ENCODE measurements at regions not wholly inside any gene's neighbourhood (a gene's known extent, or its start where the extent isn't known, plus 50 kb on each side); places are given as distances from the start of the nearest gene placed in this dataset.
A peak's percentile ranks its signal among the peaks of the same experiment; 100 is the strongest.
"Not testable (repeated sequence)": the region's sequence is repeated elsewhere in the genome, so short reads cannot be mapped to it uniquely, and the experiment has no call there.

DNA sequence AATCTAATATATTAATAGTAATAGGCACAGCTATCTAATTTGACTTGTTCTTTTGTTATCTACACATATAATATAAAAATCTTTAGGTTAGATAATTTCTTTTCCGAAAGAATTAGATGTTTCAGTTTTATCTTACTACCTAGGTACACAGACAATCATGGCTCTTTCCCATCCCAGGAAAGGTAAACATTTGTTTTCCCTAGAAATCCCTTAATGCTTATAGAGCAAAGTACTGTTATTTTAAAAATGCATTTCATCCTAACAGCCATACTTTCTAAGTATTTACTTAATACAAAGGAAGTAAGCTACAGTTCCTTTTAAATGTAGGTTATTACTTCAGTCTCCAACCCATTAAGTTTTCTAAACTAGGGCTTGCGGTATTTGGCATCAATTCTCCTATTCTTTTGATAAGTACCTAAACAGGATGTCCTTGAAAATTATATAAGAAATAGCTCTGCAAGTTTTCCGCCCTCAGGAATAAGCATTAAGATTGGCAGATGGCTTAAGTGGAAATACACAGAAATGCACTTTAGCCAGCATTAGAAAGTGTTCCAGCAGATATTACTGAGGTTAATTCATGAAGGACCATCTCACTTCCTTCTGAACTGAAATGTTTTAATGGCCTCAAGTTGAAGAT is 616.2 kb upstream of the SPRY2 start:
- Histone ChIP-seq H3K9me3 (ENCODE audit: control insufficient read depth in 5 of 5, low read length in 5 of 5) (no peaks in the 10 kb centered on the region), H3K9ac (ENCODE audit: low read length in 5 of 5) (no peak overlapping the region), H3K36me3 (ENCODE audit: control insufficient read depth in 5 of 5, insufficient read depth in 5 of 5, low read length in 5 of 5) (no peaks in the 10 kb centered on the region), H3K27me3 (ENCODE audit: control insufficient read depth in 5 of 5, insufficient read depth in 4 of 5, low read length in 5 of 5) (no peaks in the 10 kb centered on the region), H3K4me1 (ENCODE audit: control insufficient read depth in 5 of 5, insufficient read depth in 5 of 5, low read length in 5 of 5) (peaks cover 0 to 12% (median 5%) of the 10 kb centered on the region in 5 donors), H3K27ac (ENCODE audit: low read depth, low read length) (no peak overlapping the region), H3K4me3 (ENCODE audit: low read depth in 1 of 5, low read length in 5 of 5) (no peak overlapping the region)

GRCh38 chr13:80955501-80955900 is 614.6 kb upstream of the SPRY2 start:
- no peaks in the 10 kb centered on the region for H3K27me3 ChIP-seq (ENCODE audit: control insufficient read depth in 5 of 5, insufficient read depth in 4 of 5, low read length in 5 of 5)
- no peak overlapping the region for H3K4me3 ChIP-seq (ENCODE audit: low read depth in 1 of 5, low read length in 5 of 5)
- no peak overlapping the region for H3K27ac ChIP-seq (ENCODE audit: low read depth, low read length)
- H3K36me3 ChIP-seq (ENCODE audit: control insufficient read depth in 5 of 5, insufficient read depth in 5 of 5, low read length in 5 of 5): no peaks in the 10 kb centered on the region
- peaks cover 0 to 12% (median 5%) of the 10 kb centered on the region in 5 donors for H3K4me1 ChIP-seq (ENCODE audit: control insufficient read depth in 5 of 5, insufficient read depth in 5 of 5, low read length in 5 of 5)
- H3K9ac ChIP-seq (ENCODE audit: low read length in 5 of 5): no peak overlapping the region
- H3K9me3 ChIP-seq (ENCODE audit: control insufficient read depth in 5 of 5, low read length in 5 of 5): no peaks in the 10 kb centered on the region

DNA sequence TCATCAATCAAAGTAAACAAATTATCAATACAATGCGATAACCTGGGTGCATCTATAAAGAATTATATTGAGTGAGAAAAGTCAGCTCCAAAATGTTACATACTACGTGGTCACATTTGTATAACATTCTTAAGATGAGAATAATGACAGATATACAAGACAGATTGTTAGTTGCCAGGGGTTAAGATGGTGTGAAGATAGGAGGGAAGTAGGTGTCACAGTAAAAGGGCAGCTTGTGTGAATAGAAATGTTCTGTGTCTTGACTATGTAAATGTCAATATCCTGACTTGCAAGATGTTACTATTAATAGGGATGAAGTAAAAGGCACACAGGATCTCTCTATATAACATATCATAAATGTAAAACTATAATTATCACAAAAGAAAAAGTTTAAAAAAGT is 611.2 kb upstream of the SPRY2 start:
- Histone ChIP-seq H3K27ac (ENCODE audit: low read depth, low read length) (no peak overlapping the region), H3K4me1 (ENCODE audit: control insufficient read depth in 5 of 5, insufficient read depth in 5 of 5, low read length in 5 of 5) (peaks cover 0 to 5% (median 2%) of the 10 kb centered on the region in 5 donors), H3K9ac (ENCODE audit: low read length in 5 of 5) (no peak overlapping the region), H3K9me3 (ENCODE audit: control insufficient read depth in 5 of 5, low read length in 5 of 5) (no peaks in the 10 kb centered on the region), H3K4me3 (ENCODE audit: low read depth in 1 of 5, low read length in 5 of 5) (no peak overlapping the region), H3K36me3 (ENCODE audit: control insufficient read depth in 5 of 5, insufficient read depth in 5 of 5, low read length in 5 of 5) (no peaks in the 10 kb centered on the region), H3K27me3 (ENCODE audit: control insufficient read depth in 5 of 5, insufficient read depth in 4 of 5, low read length in 5 of 5) (no peaks in the 10 kb centered on the region)

DNA sequence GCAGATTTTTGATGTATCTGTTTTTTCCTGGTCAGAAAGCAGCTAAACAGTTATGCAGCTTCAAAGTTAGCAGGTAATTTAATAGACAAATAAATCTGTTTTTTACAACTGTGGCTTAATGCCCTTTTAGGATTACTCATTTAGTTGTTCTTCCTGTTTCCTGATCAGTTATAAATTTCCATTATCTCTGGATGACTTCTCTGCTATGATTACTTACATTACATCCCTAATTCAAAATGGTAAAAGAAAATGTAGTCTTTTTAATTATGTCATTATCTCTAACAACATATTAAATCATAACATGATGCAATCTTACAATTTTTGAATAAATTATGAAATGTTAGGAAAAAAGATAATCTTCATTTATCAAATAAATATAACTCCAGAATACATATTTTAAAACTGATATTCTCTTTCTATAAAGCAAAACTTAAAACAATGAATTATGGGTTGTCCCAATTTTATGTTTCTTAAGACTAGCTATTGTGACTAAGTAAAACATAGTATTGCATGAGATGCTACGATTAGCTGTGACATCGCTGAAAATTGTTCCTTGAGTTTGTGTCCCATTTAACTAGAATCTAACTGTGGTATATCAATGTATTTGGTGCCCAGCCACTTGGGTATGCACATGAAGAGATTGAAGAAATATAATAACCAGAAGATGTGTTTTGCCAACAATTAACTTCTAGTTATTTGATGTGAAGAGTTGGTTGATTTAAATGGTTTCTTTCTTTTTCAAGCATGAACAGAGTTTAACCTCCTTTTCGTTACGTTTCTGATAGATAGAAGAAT is 605.3 kb upstream of the SPRY2 start:
- Histone ChIP-seq H3K9me3 (ENCODE audit: control insufficient read depth in 5 of 5, low read length in 5 of 5) (no peaks in the 10 kb centered on the region), H3K4me3 (ENCODE audit: low read depth in 1 of 5, low read length in 5 of 5) (no peak overlapping the region), H3K4me1 (ENCODE audit: control insufficient read depth in 5 of 5, insufficient read depth in 5 of 5, low read length in 5 of 5) (no peaks in the 10 kb centered on the region), H3K27ac (ENCODE audit: low read depth, low read length) (no peak overlapping the region), H3K27me3 (ENCODE audit: control insufficient read depth in 5 of 5, insufficient read depth in 4 of 5, low read length in 5 of 5) (no peaks in the 10 kb centered on the region), H3K36me3 (ENCODE audit: control insufficient read depth in 5 of 5, insufficient read depth in 5 of 5, low read length in 5 of 5) (no peaks in the 10 kb centered on the region), H3K9ac (ENCODE audit: low read length in 5 of 5) (no peak overlapping the region)

DNA sequence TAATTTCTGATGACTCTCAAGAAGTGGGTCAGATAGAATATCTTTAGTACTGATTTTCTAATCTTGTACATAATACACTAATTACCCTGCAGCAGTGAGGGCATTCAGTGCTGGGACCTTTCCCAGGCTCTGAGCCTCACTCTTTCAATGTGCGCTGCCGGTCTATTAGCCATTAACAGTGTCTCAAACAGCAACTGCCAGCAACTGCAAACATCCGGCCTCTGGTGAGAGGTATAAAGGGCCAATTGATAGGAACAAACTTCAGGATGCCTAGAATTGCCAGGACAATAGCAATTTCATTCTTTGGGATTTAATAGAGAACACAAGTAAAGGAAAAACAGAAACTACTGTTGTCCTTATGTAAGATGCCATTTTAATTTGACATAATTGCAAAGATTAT is 604.4 kb upstream of the SPRY2 start:
- H3K9me3 ChIP-seq (ENCODE audit: control insufficient read depth in 5 of 5, low read length in 5 of 5): no peaks in the 10 kb centered on the region
- no peak overlapping the region for H3K9ac ChIP-seq (ENCODE audit: low read length in 5 of 5)
- H3K4me1 ChIP-seq (ENCODE audit: control insufficient read depth in 5 of 5, insufficient read depth in 5 of 5, low read length in 5 of 5): no peaks in the 10 kb centered on the region
- H3K4me3 ChIP-seq (ENCODE audit: low read depth in 1 of 5, low read length in 5 of 5): no peak overlapping the region
- no peaks in the 10 kb centered on the region for H3K36me3 ChIP-seq (ENCODE audit: control insufficient read depth in 5 of 5, insufficient read depth in 5 of 5, low read length in 5 of 5)
- H3K27me3 ChIP-seq (ENCODE audit: control insufficient read depth in 5 of 5, insufficient read depth in 4 of 5, low read length in 5 of 5): no peaks in the 10 kb centered on the region
- no peak overlapping the region for H3K27ac ChIP-seq (ENCODE audit: low read depth, low read length)

DNA sequence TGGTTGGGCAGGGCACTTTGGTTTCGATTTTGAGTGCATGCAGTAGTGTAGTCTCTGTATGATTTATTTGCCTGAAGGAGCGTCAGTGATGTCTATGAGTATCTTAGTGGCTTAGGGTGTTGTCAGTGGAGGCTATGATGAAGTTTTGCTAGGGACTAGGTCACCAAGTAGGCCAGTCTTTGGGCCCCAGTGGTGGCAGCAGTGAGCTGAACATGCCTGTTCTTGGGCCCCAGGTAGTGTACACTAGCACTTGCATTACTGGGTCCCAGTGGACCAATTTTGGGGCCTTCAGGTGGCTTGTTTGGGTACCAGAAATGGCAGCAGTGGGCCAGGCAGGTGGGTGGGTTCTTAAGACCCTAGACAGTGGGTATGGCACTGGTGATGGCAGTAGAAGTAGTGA is 598.7 kb upstream of the SPRY2 start:
- H3K27ac ChIP-seq (ENCODE audit: low read depth, low read length): no peak overlapping the region
- no peaks in the 10 kb centered on the region for H3K9me3 ChIP-seq (ENCODE audit: control insufficient read depth in 5 of 5, low read length in 5 of 5)
- no peaks in the 10 kb centered on the region for H3K36me3 ChIP-seq (ENCODE audit: control insufficient read depth in 5 of 5, insufficient read depth in 5 of 5, low read length in 5 of 5)
- no peaks in the 10 kb centered on the region for H3K27me3 ChIP-seq (ENCODE audit: control insufficient read depth in 5 of 5, insufficient read depth in 4 of 5, low read length in 5 of 5)
- H3K4me3 ChIP-seq (ENCODE audit: low read depth in 1 of 5, low read length in 5 of 5): no peak overlapping the region
- no peak overlapping the region for H3K9ac ChIP-seq (ENCODE audit: low read length in 5 of 5)
- no peaks in the 10 kb centered on the region for H3K4me1 ChIP-seq (ENCODE audit: control insufficient read depth in 5 of 5, insufficient read depth in 5 of 5, low read length in 5 of 5)

- peak overlapping the region in 1 of 5 donors; percentile 32 for H3K9ac ChIP-seq (ENCODE audit: low read length in 5 of 5)
- H3K9me3 ChIP-seq (ENCODE audit: control insufficient read depth in 5 of 5, low read length in 5 of 5): no peaks in the 10 kb centered on the region
- H3K4me3 ChIP-seq (ENCODE audit: low read depth in 1 of 5, low read length in 5 of 5): no peak overlapping the region
- H3K27me3 ChIP-seq (ENCODE audit: control insufficient read depth in 5 of 5, insufficient read depth in 4 of 5, low read length in 5 of 5): no peaks in the 10 kb centered on the region
- no peaks in the 10 kb centered on the region for H3K36me3 ChIP-seq (ENCODE audit: control insufficient read depth in 5 of 5, insufficient read depth in 5 of 5, low read length in 5 of 5)
- H3K4me1 ChIP-seq (ENCODE audit: control insufficient read depth in 5 of 5, insufficient read depth in 5 of 5, low read length in 5 of 5): peaks cover 0 to 8% (median 3%) of the 10 kb centered on the region in 5 donors
- peak overlapping the region; percentile 51 for H3K27ac ChIP-seq (ENCODE audit: low read depth, low read length)
Observed at GRCh38 chr13:80931766-80932165, 590.8 kb upstream of the SPRY2 start.

DNA sequence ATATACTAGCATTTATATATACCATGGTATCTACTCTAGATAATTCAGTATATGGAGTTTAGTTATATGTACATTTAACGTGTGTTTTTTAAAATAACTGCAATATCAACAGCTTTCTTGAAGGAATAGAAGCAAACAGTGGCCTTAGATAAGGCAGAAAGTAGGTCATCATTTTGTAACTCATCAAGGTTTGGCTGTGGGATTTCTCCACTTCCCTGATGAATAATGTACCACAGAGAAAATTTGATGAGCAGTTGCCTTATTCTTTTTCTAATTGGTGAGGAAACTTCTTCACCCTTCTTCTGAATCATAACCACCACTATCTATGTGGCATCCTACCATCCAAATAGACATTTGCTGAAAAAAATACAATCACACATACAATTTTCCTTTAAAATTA is 590.2 kb upstream of the SPRY2 start:
- peaks cover 0 to 8% (median 3%) of the 10 kb centered on the region in 5 donors for H3K4me1 ChIP-seq (ENCODE audit: control insufficient read depth in 5 of 5, insufficient read depth in 5 of 5, low read length in 5 of 5)
- no peak overlapping the region for H3K9ac ChIP-seq (ENCODE audit: low read length in 5 of 5)
- no peak overlapping the region for H3K4me3 ChIP-seq (ENCODE audit: low read depth in 1 of 5, low read length in 5 of 5)
- H3K27ac ChIP-seq (ENCODE audit: low read depth, low read length): no peak overlapping the region
- H3K9me3 ChIP-seq (ENCODE audit: control insufficient read depth in 5 of 5, low read length in 5 of 5): no peaks in the 10 kb centered on the region
- H3K27me3 ChIP-seq (ENCODE audit: control insufficient read depth in 5 of 5, insufficient read depth in 4 of 5, low read length in 5 of 5): no peaks in the 10 kb centered on the region
- H3K36me3 ChIP-seq (ENCODE audit: control insufficient read depth in 5 of 5, insufficient read depth in 5 of 5, low read length in 5 of 5): no peaks in the 10 kb centered on the region

- no peaks in the 10 kb centered on the region for H3K9me3 ChIP-seq (ENCODE audit: control insufficient read depth in 5 of 5, low read length in 5 of 5)
- no peaks in the 10 kb centered on the region for H3K27me3 ChIP-seq (ENCODE audit: control insufficient read depth in 5 of 5, insufficient read depth in 4 of 5, low read length in 5 of 5)
- H3K9ac ChIP-seq (ENCODE audit: low read length in 5 of 5): no peak overlapping the region
- H3K27ac ChIP-seq (ENCODE audit: low read depth, low read length): no peak overlapping the region
- H3K4me1 ChIP-seq (ENCODE audit: control insufficient read depth in 5 of 5, insufficient read depth in 5 of 5, low read length in 5 of 5): peaks cover 0 to 8% (median 3%) of the 10 kb centered on the region in 5 donors
- H3K4me3 ChIP-seq (ENCODE audit: low read depth in 1 of 5, low read length in 5 of 5): no peak overlapping the region
- no peaks in the 10 kb centered on the region for H3K36me3 ChIP-seq (ENCODE audit: control insufficient read depth in 5 of 5, insufficient read depth in 5 of 5, low read length in 5 of 5)
Observed at GRCh38 chr13:80928241-80928640, 587.3 kb upstream of the SPRY2 start.

- H3K27ac ChIP-seq (ENCODE audit: low read depth, low read length); H3K4me1 ChIP-seq (ENCODE audit: control insufficient read depth in 5 of 5, insufficient read depth in 5 of 5, low read length in 5 of 5); H3K9me3 ChIP-seq (ENCODE audit: control insufficient read depth in 5 of 5, low read length in 5 of 5); H3K9ac ChIP-seq (ENCODE audit: low read length in 5 of 5); H3K27me3 ChIP-seq (ENCODE audit: control insufficient read depth in 5 of 5, insufficient read depth in 4 of 5, low read length in 5 of 5); H3K4me3 ChIP-seq (ENCODE audit: low read depth in 1 of 5, low read length in 5 of 5); H3K36me3 ChIP-seq (ENCODE audit: control insufficient read depth in 5 of 5, insufficient read depth in 5 of 5, low read length in 5 of 5): not testable (repeated sequence)
Observed at GRCh38 chr13:80926024-80926423, 585.1 kb upstream of the SPRY2 start.
